ENCODE measurements at regions not wholly inside any gene's neighbourhood (a gene's known extent, or its start where the extent isn't known, plus 50 kb on each side); places are given as distances from the start of the nearest gene placed in this dataset.

- no peak for TF ChIP-seq CTCF (IDR thresholded peaks at IDR 0.05; ENCODE audit: insufficient read depth, low read length, poor library complexity, severe bottlenecking)
- H3K27me3 ChIP-seq (ENCODE audit: control insufficient read depth, insufficient read depth, low read length): no peaks in the 10 kb centered on the region
- H3K4me3 ChIP-seq (ENCODE audit: low read depth, low read length): no peak overlapping the region
- no peaks in the 10 kb centered on the region for H3K36me3 ChIP-seq (ENCODE audit: control insufficient read depth, insufficient read depth, low read length)
- DNase-seq (ENCODE audit: low read depth): no peak
Measured at GRCh38 chr12:25424211-25424731, 128.8 kb downstream of the LMNTD1 start.

- Histone ChIP-seq H3K4me3 (ENCODE audit: low read depth, low read length) (no peak overlapping the region), H3K36me3 (ENCODE audit: control insufficient read depth, insufficient read depth, low read length) (no peaks in the 10 kb centered on the region), H3K27me3 (ENCODE audit: control insufficient read depth, insufficient read depth, low read length) (no peaks in the 10 kb centered on the region)
- DNase-seq (ENCODE audit: low read depth): no peak
- no peak for TF ChIP-seq CTCF (IDR thresholded peaks at IDR 0.05; ENCODE audit: insufficient read depth, low read length, poor library complexity, severe bottlenecking)
Measured at GRCh38 chr12:25423355-25424050, 129.6 kb downstream of the LMNTD1 start.

- no peak for DNase-seq (ENCODE audit: low read depth)
- no peak overlapping the region for H3K4me3 ChIP-seq (ENCODE audit: low read depth, low read length)
- H3K36me3 ChIP-seq (ENCODE audit: control insufficient read depth, insufficient read depth, low read length): no peaks in the 10 kb centered on the region
- H3K27me3 ChIP-seq (ENCODE audit: control insufficient read depth, insufficient read depth, low read length): no peaks in the 10 kb centered on the region
- no peak for TF ChIP-seq CTCF (IDR thresholded peaks at IDR 0.05; ENCODE audit: insufficient read depth, low read length, poor library complexity, severe bottlenecking)
Measured at GRCh38 chr12:25422241-25422640, 130.8 kb downstream of the LMNTD1 start.

GRCh38 chr12:25421651-25422167, 131.4 kb downstream of the LMNTD1 start:
- no peak for DNase-seq (ENCODE audit: low read depth)
- TF ChIP-seq CTCF (IDR thresholded peaks at IDR 0.05; ENCODE audit: insufficient read depth, low read length, poor library complexity, severe bottlenecking): no peak
- no peak overlapping the region for H3K4me3 ChIP-seq (ENCODE audit: low read depth, low read length)
- H3K36me3 ChIP-seq (ENCODE audit: control insufficient read depth, insufficient read depth, low read length): no peaks in the 10 kb centered on the region
- no peaks in the 10 kb centered on the region for H3K27me3 ChIP-seq (ENCODE audit: control insufficient read depth, insufficient read depth, low read length)

- no peaks in the 10 kb centered on the region for H3K27me3 ChIP-seq (ENCODE audit: control insufficient read depth, insufficient read depth, low read length)
- H3K4me3 ChIP-seq (ENCODE audit: low read depth, low read length): no peak overlapping the region
- TF ChIP-seq CTCF (IDR thresholded peaks at IDR 0.05; ENCODE audit: insufficient read depth, low read length, poor library complexity, severe bottlenecking): no peak
- no peaks in the 10 kb centered on the region for H3K36me3 ChIP-seq (ENCODE audit: control insufficient read depth, insufficient read depth, low read length)
- no peak for DNase-seq (ENCODE audit: low read depth)
Measured at GRCh38 chr12:25420116-25420515, 133.0 kb downstream of the LMNTD1 start.

GRCh38 chr12:25419595-25419994, 133.5 kb downstream of the LMNTD1 start:
- Histone ChIP-seq H3K27me3 (ENCODE audit: control insufficient read depth, insufficient read depth, low read length) (no peaks in the 10 kb centered on the region), H3K36me3 (ENCODE audit: control insufficient read depth, insufficient read depth, low read length) (no peaks in the 10 kb centered on the region), H3K4me3 (ENCODE audit: low read depth, low read length) (no peak overlapping the region)
- DNase-seq (ENCODE audit: low read depth): no peak
- TF ChIP-seq CTCF (IDR thresholded peaks at IDR 0.05; ENCODE audit: insufficient read depth, low read length, poor library complexity, severe bottlenecking): no peak

All from kidney epithelial cell (primary cell).